ENCODE measurements at regions not wholly inside any gene's neighbourhood (a gene's known extent, or its start where the extent isn't known, plus 50 kb on each side); places are given as distances from the start of the nearest gene placed in this dataset.

DNA sequence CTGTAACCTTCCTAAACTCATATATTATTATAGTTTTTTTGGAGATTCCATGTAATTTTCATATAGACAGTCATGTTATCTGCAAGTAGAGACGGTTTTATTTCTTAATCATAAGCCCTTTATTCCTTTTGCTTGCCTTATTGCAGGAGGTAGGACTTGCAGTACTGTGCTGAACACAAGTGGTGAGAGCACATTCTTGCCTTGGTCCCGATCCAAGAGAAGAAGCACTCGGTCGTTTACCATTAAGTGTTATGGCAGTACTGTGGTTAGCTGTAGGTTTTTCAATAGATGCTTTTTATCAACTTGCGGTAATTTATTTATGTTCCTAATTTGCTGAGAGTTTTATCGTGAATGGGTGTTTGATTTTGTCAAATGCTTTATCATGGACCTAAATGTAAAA is 305.7 kb downstream of the DYSF start:
- TF ChIP-seq, protein P1, sequence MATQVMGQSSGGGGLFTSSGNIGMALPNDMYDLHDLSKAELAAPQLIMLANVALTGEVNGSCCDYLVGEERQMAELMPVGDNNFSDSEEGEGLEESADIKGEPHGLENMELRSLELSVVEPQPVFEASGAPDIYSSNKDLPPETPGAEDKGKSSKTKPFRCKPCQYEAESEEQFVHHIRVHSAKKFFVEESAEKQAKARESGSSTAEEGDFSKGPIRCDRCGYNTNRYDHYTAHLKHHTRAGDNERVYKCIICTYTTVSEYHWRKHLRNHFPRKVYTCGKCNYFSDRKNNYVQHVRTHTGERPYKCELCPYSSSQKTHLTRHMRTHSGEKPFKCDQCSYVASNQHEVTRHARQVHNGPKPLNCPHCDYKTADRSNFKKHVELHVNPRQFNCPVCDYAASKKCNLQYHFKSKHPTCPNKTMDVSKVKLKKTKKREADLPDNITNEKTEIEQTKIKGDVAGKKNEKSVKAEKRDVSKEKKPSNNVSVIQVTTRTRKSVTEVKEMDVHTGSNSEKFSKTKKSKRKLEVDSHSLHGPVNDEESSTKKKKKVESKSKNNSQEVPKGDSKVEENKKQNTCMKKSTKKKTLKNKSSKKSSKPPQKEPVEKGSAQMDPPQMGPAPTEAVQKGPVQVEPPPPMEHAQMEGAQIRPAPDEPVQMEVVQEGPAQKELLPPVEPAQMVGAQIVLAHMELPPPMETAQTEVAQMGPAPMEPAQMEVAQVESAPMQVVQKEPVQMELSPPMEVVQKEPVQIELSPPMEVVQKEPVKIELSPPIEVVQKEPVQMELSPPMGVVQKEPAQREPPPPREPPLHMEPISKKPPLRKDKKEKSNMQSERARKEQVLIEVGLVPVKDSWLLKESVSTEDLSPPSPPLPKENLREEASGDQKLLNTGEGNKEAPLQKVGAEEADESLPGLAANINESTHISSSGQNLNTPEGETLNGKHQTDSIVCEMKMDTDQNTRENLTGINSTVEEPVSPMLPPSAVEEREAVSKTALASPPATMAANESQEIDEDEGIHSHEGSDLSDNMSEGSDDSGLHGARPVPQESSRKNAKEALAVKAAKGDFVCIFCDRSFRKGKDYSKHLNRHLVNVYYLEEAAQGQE (IDR thresholded peaks at IDR 0.05; ENCODE audit: borderline replicate concordance) = no peak
- TF ChIP-seq CTCF (IDR thresholded peaks at IDR 0.05; ENCODE audit: poor library complexity, severe bottlenecking) (no peak), MXI1 (conservative IDR thresholded peaks at IDR 0.05; ENCODE audit: poor library complexity, severe bottlenecking) (no peak), TAF1 (IDR thresholded peaks at IDR 0.05; ENCODE audit: low read depth) (no peak), EP300 (conservative IDR thresholded peaks at IDR 0.05; ENCODE audit: poor library complexity, severe bottlenecking) (no peak), EZH2 (IDR thresholded peaks at IDR 0.05; ENCODE audit: borderline replicate concordance, insufficient read depth, low read length, poor library complexity, severe bottlenecking) (no peak), RAD21 (conservative IDR thresholded peaks at IDR 0.05) (no peak), POLR2AphosphoS5 (IDR thresholded peaks at IDR 0.05) (no peak), SMC3 (conservative IDR thresholded peaks at IDR 0.05; ENCODE audit: poor library complexity) (no peak)

Measured in neural cell (in vitro differentiated cells).